HEK293 (cell line): ENCODE measurements at regions not wholly inside any gene's neighbourhood (a gene's known extent, or its start where the extent isn't known, plus 50 kb on each side); places are given as distances from the start of the nearest gene placed in this dataset.

Source experiments
- CTCF ChIA-PET: fragments of 350-600 bp; formaldehyde crosslinking; extraction: SDS; loops from one replicate; lab custom pipeline; 2021; ENCODE audit warnings: antibody characterized with exemption; lab: Yijun Ruan, JAX
- POLR2A ChIA-PET: fragments of 300-600 bp; formaldehyde crosslinking; extraction: SDS; loops from one replicate; lab custom pipeline; 2020; ENCODE audit warnings: antibody characterized with exemption, inconsistent platforms; lab: Yijun Ruan, JAX
- H3K27ac ChIP-seq: fragments of 200-500 bp; sonication (Bioruptor generic); 2 replicates; pipeline ENCODE4 v1.5.1; 2014; ENCODE audit warnings: low read depth, low read length, control low read depth, inconsistent platforms; ENCODE audit errors: extremely low read depth
- H3K36me3 ChIP-seq, 2 experiments: fragments of 200-500 bp in 1 of 2; sonication (Bioruptor generic) in 1 of 2; 1 replicate in 1 of 2; 2 replicates in 1 of 2; pipeline ENCODE4 v1.5.1; 2014 to 2017; ENCODE audit warnings: inconsistent platforms in 2 of 2, low read length in 2 of 2; ENCODE audit not compliant: control insufficient read depth in 2 of 2, insufficient read depth in 1 of 2
- H3K4me1 ChIP-seq: fragments of 200-500 bp; sonication (Bioruptor generic); 2 replicates; pipeline ENCODE4 v1.5.1; 2014; ENCODE audit warnings: mild to moderate bottlenecking, low read length, inconsistent platforms; ENCODE audit not compliant: control insufficient read depth, insufficient read depth
- H3K4me3 ChIP-seq: 2 replicates; pipeline ENCODE4 v1.5.1; 2011; ENCODE audit warnings: low read depth, mild to moderate bottlenecking, control low read depth, low read length, moderate library complexity
- H3K9me3 ChIP-seq: fragments of 200-500 bp; sonication (Bioruptor generic); 2 replicates; pipeline ENCODE4 v1.5.1; 2014; ENCODE audit warnings: low read depth, low read length, inconsistent platforms; ENCODE audit not compliant: control insufficient read depth, insufficient read depth
- BCL11B ChIP-seq: fragments of 450-650 bp; formaldehyde crosslinking; IDR thresholded peaks from 2 replicates; pipeline ENCODE4 v1.5.1; 2016; ENCODE audit warnings: low read depth, missing biosample characterization, missing genetic modification characterization
- GFI1B ChIP-seq: fragments of 450-650 bp; formaldehyde crosslinking; IDR thresholded peaks from 2 replicates; pipeline ENCODE4 v1.5.1; 2016; ENCODE audit warnings: missing biosample characterization, missing genetic modification characterization
- MEIS1 ChIP-seq: sonication (generic); formaldehyde crosslinking; IDR thresholded peaks from 2 replicates; pipeline ENCODE4 v1.8.1; 2022; ENCODE audit warnings: missing genetic modification reagents, mild to moderate bottlenecking, borderline replicate concordance
- MYNN ChIP-seq: fragments of 450-650 bp; formaldehyde crosslinking; IDR thresholded peaks from 2 replicates; pipeline ENCODE4 v1.5.1; 2016; ENCODE audit warnings: missing biosample characterization, missing genetic modification characterization, borderline replicate concordance
- SALL2 ChIP-seq: fragments of 450-650 bp; formaldehyde crosslinking; IDR thresholded peaks from 2 replicates; pipeline ENCODE4 v1.5.0; 2017; ENCODE audit warnings: missing biosample characterization, mild to moderate bottlenecking, missing genetic modification characterization, borderline replicate concordance
- ZBTB1 ChIP-seq: fragments of 450-650 bp; formaldehyde crosslinking; IDR thresholded peaks from 2 replicates; pipeline ENCODE4 v1.5.1; 2016; ENCODE audit warnings: missing biosample characterization, missing genetic modification characterization
- ZBTB7A ChIP-seq: fragments of 450-650 bp; formaldehyde crosslinking; IDR thresholded peaks from 2 replicates; pipeline ENCODE4 v1.5.1; 2016; ENCODE audit warnings: low read depth, missing biosample characterization, missing genetic modification characterization
- ZEB2 ChIP-seq: fragments of 450-650 bp; formaldehyde crosslinking; IDR thresholded peaks from 2 replicates; pipeline ENCODE4 v1.5.1; 2016; ENCODE audit warnings: missing biosample characterization, missing genetic modification characterization
- ZNF211 ChIP-seq: fragments of 450-650 bp; formaldehyde crosslinking; IDR thresholded peaks from 2 replicates; pipeline ENCODE4 v1.5.1; 2016; ENCODE audit warnings: low read depth, missing biosample characterization, missing genetic modification characterization
- ZNF335 ChIP-seq: fragments of 450-650 bp; formaldehyde crosslinking; conservative IDR thresholded peaks from 2 replicates; pipeline ENCODE4 v1.5.1; 2016; ENCODE audit warnings: missing biosample characterization, missing genetic modification characterization
- ZNF366 ChIP-seq: fragments of 450-650 bp; formaldehyde crosslinking; conservative IDR thresholded peaks from 2 replicates; pipeline ENCODE4 v1.5.1; 2016; ENCODE audit warnings: missing biosample characterization, missing genetic modification characterization
- ZNF555 ChIP-seq: fragments of 450-650 bp; formaldehyde crosslinking; conservative IDR thresholded peaks from 2 replicates; pipeline ENCODE4 v1.5.1; 2017; ENCODE audit warnings: missing biosample characterization, mild to moderate bottlenecking, missing genetic modification characterization, inconsistent platforms
- ZNF571 ChIP-seq: fragments of 450-650 bp; formaldehyde crosslinking; IDR thresholded peaks from 2 replicates; pipeline ENCODE4 v1.5.0; 2017; ENCODE audit warnings: missing biosample characterization, missing genetic modification characterization
- ZNF596 ChIP-seq: fragments of 450-650 bp; IDR thresholded peaks from 2 replicates; pipeline ENCODE4 v1.5.0; 2018; ENCODE audit warnings: missing biosample characterization, mild to moderate bottlenecking, missing genetic modification characterization, moderate library complexity
- ZNF621 ChIP-seq: fragments of 450-650 bp; formaldehyde crosslinking; IDR thresholded peaks from 2 replicates; pipeline ENCODE4 v1.5.1; 2017; ENCODE audit warnings: missing biosample characterization, missing genetic modification characterization
- ZNF626 ChIP-seq: fragments of 450-650 bp; sonication (Bioruptor Pico); formaldehyde crosslinking; IDR thresholded peaks from 2 replicates; pipeline ENCODE4 v1.5.1; 2018; ENCODE audit warnings: missing biosample characterization, missing genetic modification characterization, inconsistent platforms
- ZNF645 ChIP-seq: fragments of 450-650 bp; formaldehyde crosslinking; IDR thresholded peaks from 2 replicates; pipeline ENCODE4; 2016; ENCODE audit warnings: missing biosample characterization, missing genetic modification characterization
- ZNF654 ChIP-seq: fragments of 450-650 bp; formaldehyde crosslinking; IDR thresholded peaks from 2 replicates; pipeline ENCODE4 v1.5.1; 2016; ENCODE audit warnings: low read depth, missing biosample characterization, missing genetic modification characterization
- ZNF76 ChIP-seq: fragments of 450-650 bp; formaldehyde crosslinking; IDR thresholded peaks from 2 replicates; pipeline ENCODE4; 2016; ENCODE audit warnings: low read depth, missing biosample characterization, missing genetic modification characterization, borderline replicate concordance
- ZNF792 ChIP-seq: fragments of 450-650 bp; formaldehyde crosslinking; IDR thresholded peaks from 2 replicates; pipeline ENCODE4 v1.5.1; 2016; ENCODE audit warnings: missing biosample characterization, missing genetic modification characterization
- TF ChIP-seq, protein P1 (sequence below): fragments of 450-650 bp; formaldehyde crosslinking; conservative IDR thresholded peaks from 2 replicates; pipeline ENCODE4 v1.5.1; 2016; ENCODE audit warnings: low read depth, missing biosample characterization, missing genetic modification characterization
- TF ChIP-seq, protein P2 (sequence below): IDR thresholded peaks from 2 replicates; pipeline ENCODE4 v1.6.1; 2011; ENCODE audit warnings: mild to moderate bottlenecking, low read depth, low read length, borderline replicate concordance
- TF ChIP-seq, protein P3 (sequence below): fragments of 450-650 bp; formaldehyde crosslinking; IDR thresholded peaks from 2 replicates; pipeline ENCODE4 v1.5.1; 2016; ENCODE audit warnings: missing biosample characterization, missing genetic modification characterization, low read depth
- TF ChIP-seq, protein P4 (sequence below): fragments of 450-650 bp; formaldehyde crosslinking; IDR thresholded peaks from 2 replicates; pipeline ENCODE4 v1.5.1; 2016; ENCODE audit warnings: missing biosample characterization, missing genetic modification characterization
- TF ChIP-seq, protein P5 (sequence below): fragments of 450-650 bp; IDR thresholded peaks from 2 replicates; pipeline ENCODE4 v1.5.1; 2018; ENCODE audit warnings: missing biosample characterization, mild to moderate bottlenecking, missing genetic modification characterization

- Histone ChIP-seq H3K27ac (no peak overlapping the region), H3K4me3 (no peak overlapping the region), H3K4me1 (no peaks in the 10 kb centered on the region), H3K36me3 (no peaks in the 10 kb centered on the region), H3K9me3 (no peaks in the 10 kb centered on the region)
- POLR2A ChIA-PET = no interaction called here
- CTCF ChIA-PET = no interaction called here
- TF ChIP-seq, protein P1, sequence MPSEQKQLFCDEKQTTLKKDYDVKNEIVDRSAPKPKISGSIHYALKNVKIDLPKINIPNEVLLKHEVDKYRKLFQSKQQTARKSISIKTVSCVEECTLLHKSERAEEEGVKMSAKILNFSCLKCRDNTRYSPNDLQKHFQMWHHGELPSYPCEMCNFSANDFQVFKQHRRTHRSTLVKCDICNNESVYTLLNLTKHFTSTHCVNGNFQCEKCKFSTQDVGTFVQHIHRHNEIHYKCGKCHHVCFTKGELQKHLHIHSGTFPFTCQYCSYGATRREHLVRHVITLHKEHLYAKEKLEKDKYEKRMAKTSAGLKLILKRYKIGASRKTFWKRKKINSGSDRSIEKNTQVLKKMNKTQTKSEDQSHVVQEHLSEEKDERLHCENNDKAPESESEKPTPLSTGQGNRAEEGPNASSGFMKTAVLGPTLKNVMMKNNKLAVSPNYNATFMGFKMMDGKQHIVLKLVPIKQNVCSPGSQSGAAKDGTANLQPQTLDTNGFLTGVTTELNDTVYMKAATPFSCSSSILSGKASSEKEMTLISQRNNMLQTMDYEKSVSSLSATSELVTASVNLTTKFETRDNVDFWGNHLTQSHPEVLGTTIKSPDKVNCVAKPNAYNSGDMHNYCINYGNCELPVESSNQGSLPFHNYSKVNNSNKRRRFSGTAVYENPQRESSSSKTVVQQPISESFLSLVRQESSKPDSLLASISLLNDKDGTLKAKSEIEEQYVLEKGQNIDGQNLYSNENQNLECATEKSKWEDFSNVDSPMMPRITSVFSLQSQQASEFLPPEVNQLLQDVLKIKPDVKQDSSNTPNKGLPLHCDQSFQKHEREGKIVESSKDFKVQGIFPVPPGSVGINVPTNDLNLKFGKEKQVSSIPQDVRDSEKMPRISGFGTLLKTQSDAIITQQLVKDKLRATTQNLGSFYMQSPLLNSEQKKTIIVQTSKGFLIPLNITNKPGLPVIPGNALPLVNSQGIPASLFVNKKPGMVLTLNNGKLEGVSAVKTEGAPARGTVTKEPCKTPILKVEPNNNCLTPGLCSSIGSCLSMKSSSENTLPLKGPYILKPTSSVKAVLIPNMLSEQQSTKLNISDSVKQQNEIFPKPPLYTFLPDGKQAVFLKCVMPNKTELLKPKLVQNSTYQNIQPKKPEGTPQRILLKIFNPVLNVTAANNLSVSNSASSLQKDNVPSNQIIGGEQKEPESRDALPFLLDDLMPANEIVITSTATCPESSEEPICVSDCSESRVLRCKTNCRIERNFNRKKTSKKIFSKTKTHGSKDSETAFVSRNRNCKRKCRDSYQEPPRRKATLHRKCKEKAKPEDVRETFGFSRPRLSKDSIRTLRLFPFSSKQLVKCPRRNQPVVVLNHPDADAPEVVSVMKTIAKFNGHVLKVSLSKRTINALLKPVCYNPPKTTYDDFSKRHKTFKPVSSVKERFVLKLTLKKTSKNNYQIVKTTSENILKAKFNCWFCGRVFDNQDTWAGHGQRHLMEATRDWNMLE (tag by site-specific recombination) = no peak
- TF ChIP-seq ZNF76 (tag by site-specific recombination) (no peak), SALL2 (tag by site-specific recombination) (no peak), ZNF654 (tag by site-specific recombination) (no peak), ZBTB1 (tag by site-specific recombination) (no peak), ZNF366 (tag by site-specific recombination) (no peak), ZNF792 (tag by site-specific recombination) (no peak), BCL11B (tag by site-specific recombination) (no peak), ZNF626 (tag by site-specific recombination) (no peak), ZNF335 (no peak), ZNF645 (no peak), ZNF571 (no peak)
- TF ChIP-seq, protein P2, sequence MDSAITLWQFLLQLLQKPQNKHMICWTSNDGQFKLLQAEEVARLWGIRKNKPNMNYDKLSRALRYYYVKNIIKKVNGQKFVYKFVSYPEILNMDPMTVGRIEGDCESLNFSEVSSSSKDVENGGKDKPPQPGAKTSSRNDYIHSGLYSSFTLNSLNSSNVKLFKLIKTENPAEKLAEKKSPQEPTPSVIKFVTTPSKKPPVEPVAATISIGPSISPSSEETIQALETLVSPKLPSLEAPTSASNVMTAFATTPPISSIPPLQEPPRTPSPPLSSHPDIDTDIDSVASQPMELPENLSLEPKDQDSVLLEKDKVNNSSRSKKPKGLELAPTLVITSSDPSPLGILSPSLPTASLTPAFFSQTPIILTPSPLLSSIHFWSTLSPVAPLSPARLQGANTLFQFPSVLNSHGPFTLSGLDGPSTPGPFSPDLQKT = no peak
- TF ChIP-seq, protein P3, sequence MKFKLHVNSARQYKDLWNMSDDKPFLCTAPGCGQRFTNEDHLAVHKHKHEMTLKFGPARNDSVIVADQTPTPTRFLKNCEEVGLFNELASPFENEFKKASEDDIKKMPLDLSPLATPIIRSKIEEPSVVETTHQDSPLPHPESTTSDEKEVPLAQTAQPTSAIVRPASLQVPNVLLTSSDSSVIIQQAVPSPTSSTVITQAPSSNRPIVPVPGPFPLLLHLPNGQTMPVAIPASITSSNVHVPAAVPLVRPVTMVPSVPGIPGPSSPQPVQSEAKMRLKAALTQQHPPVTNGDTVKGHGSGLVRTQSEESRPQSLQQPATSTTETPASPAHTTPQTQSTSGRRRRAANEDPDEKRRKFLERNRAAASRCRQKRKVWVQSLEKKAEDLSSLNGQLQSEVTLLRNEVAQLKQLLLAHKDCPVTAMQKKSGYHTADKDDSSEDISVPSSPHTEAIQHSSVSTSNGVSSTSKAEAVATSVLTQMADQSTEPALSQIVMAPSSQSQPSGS (tag by site-specific recombination) = no peak
- TF ChIP-seq, protein P4, sequence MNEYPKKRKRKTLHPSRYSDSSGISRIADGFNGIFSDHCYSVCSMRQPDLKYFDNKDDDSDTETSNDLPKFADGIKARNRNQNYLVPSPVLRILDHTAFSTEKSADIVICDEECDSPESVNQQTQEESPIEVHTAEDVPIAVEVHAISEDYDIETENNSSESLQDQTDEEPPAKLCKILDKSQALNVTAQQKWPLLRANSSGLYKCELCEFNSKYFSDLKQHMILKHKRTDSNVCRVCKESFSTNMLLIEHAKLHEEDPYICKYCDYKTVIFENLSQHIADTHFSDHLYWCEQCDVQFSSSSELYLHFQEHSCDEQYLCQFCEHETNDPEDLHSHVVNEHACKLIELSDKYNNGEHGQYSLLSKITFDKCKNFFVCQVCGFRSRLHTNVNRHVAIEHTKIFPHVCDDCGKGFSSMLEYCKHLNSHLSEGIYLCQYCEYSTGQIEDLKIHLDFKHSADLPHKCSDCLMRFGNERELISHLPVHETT = no peak
Measured at GRCh38 chr5:165906871-165907270, 2384.6 kb upstream of the WWC1 start.

DNA sequence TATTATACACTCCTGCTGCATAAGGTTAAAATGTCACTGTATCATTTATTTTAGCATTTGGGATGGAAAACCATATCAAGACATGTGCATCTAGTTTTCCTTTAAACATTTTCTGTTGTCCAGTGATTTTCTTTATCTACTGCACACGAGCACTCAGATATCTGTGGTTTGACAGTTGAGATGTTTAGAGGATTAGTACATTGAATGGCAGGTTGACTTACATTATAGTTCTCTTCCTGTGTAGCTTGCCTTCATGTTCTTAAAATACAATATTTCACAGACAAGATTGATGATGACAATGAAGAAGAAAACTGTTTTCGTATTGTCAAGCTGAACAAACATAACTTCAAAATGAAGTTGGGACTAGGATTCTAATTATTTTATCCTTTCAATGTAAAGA is 2378.4 kb upstream of the WWC1 start:
- Histone ChIP-seq H3K4me3 (no peak overlapping the region), H3K36me3 (no peaks in the 10 kb centered on the region), H3K27ac (no peak overlapping the region), H3K4me1 (no peaks in the 10 kb centered on the region), H3K9me3 (no peaks in the 10 kb centered on the region)
- ChIA-PET POLR2A (no interaction called here), CTCF (no interaction called here)
- TF ChIP-seq MYNN (tag by site-specific recombination) (no peak), ZEB2 (tag by site-specific recombination) (no peak), MEIS1 (no peak), ZBTB7A (no peak), ZNF211 (tag by site-specific recombination) (no peak), GFI1B (tag by site-specific recombination) (no peak), ZNF555 (no peak), ZNF621 (tag by site-specific recombination) (no peak), ZNF596 (no peak), ZBTB1 (tag by site-specific recombination) (no peak)
- TF ChIP-seq, protein P5, sequence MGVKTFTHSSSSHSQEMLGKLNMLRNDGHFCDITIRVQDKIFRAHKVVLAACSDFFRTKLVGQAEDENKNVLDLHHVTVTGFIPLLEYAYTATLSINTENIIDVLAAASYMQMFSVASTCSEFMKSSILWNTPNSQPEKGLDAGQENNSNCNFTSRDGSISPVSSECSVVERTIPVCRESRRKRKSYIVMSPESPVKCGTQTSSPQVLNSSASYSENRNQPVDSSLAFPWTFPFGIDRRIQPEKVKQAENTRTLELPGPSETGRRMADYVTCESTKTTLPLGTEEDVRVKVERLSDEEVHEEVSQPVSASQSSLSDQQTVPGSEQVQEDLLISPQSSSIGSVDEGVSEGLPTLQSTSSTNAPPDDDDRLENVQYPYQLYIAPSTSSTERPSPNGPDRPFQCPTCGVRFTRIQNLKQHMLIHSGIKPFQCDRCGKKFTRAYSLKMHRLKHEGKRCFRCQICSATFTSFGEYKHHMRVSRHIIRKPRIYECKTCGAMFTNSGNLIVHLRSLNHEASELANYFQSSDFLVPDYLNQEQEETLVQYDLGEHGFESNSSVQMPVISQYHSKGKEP (tag by site-specific recombination) = no peak
